GM18909 (cell line): ENCODE measurements at regions not wholly inside any gene's neighbourhood (a gene's known extent, or its start where the extent isn't known, plus 50 kb on each side); places are given as distances from the start of the nearest gene placed in this dataset.

Experiments used
- ATAC-seq: cut with Tn5 transposase; IDR thresholded peaks from one replicate; pipeline ENCODE4 v1.9.1; 2021; ENCODE audit warnings: mild to moderate bottlenecking; ENCODE audit not compliant: unreplicated experiment, poor library complexity

DNA sequence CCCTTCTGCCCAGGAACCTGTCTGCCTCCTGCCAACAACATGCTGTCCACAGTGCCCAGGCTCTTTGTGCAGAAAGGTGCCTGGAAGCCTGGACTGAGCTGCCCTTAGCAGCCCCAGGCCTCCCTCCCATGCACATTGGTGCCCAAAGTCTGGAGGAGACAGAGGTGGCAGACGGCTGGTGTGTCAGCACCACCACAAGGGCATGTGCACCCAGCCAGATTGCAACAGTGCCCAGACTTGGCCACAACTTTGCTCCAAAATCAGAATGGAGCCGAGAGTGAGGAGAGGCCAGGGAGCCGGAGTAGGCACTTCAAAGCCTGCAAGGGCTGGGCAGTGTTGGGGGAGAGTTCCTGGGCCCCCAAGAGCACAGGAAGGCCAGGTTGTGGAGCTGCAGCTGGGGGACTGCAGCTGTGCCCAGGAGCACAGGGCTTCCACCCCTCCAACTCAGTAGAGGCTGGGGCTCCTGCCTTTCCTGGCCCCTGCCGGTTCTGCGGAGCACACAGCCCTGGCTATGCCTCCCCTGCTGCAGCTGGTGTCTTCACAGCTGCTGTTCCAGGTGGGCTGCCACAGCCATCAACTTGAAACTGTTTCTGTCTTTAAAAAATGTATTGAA lies 1255.8 kb downstream of the SLITRK5 start:
- ATAC-seq = no peak

GRCh38 chr13:88932950-88933349 lies 1261.8 kb downstream of the SLITRK5 start:
- no peak for ATAC-seq

DNA sequence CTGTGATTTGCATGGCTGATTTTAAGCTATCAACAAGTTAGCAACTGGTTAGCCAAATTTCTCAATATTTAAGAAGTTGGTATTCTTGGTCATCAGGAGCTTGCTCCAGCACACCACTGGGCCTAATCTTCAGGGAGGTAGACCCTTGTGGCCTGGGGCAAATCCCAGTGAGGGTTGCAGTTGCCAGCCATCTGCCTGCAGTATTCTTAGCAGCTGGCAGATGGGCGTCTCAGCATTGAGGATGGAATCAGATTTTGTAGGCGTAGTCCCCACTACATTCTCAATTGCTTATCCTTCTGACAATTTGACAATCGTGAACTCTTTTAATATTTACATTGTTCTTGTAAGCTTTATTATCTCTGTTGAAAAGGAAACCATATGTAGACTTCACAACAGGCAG lies 1266.2 kb downstream of the SLITRK5 start:
- ATAC-seq = no peak

GRCh38 chr13:88945793-88946192 lies 1274.6 kb downstream of the SLITRK5 start:
- ATAC-seq = no peak

- ATAC-seq = no peak
Measured at GRCh38 chr13:88948501-88948900, 1277.3 kb downstream of the SLITRK5 start.

- ATAC-seq = no peak
Measured at GRCh38 chr13:88958821-88959220, 1287.7 kb downstream of the SLITRK5 start.

- ATAC-seq = no peak
Measured at GRCh38 chr13:88976466-88976865, 1305.3 kb downstream of the SLITRK5 start.

DNA sequence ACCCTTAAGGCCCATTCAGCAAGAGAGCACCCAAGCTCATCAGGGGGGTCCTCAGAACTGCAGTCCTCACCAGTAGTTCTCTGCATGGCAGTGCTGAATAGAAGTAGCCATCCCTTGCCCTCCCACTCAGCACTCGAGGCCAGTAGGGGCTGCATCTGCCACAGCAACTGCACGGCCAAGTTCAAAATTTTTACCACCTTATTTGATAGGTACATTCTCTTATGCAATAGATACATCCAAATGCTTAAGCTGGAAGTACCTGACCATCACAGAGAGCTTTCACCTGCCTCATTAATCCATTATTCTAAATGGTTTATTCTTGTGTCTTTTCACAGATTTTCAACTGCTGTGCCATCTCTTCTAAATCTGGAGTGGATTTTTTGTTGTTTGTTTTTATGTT lies 1307.4 kb downstream of the SLITRK5 start:
- ATAC-seq = no peak

DNA sequence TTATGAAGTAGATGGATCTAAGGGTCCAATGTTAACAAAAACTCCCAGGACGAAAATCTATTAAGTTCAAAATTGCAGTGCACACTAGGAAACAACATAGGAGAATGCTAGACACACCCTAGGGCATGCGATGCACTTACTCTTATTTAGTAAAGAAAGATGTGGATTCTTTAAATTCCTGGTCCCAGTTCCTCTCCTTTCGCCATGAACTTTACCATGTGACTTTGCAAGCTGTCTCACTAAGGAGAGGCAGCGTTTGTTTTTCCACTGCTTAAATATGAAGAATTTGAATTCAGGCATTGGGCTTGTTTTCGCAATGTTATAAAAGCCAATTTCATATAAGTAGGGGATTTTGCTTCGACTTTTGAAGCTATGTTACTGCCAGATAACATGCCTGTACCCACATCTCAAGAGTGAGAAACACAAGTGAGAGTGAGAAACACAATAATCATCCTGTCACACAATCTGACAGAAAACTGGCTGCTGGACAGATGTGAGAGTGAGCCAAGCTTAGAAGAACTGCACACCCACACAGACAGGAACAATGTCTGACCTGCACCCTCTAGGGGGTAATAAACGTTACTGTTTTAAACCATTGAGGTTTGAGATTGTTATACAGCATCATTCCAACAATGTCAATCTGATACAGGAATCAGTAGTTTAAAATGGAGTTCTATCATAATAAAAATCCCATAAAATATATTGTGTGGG lies 1308.4 kb downstream of the SLITRK5 start:
- ATAC-seq = no peak

DNA sequence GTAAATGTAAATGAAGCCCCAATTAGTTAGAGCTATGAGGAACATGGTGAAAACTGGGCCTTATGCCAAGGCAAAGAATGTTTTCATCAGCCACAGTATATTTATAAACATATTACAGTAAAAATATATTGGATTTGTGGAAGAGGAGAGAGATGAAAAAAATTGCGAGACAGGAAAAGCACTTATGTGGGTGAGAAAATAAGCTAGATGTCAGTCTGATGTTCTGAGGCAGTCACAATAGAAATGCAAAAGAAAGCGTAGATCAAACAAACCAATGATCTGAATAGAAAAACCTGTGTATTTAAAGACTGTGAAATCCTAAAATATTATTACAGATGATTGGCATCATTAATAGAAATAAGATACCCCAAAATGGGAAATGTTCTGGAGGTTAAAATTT lies 1332.5 kb downstream of the SLITRK5 start:
- ATAC-seq = no peak

DNA sequence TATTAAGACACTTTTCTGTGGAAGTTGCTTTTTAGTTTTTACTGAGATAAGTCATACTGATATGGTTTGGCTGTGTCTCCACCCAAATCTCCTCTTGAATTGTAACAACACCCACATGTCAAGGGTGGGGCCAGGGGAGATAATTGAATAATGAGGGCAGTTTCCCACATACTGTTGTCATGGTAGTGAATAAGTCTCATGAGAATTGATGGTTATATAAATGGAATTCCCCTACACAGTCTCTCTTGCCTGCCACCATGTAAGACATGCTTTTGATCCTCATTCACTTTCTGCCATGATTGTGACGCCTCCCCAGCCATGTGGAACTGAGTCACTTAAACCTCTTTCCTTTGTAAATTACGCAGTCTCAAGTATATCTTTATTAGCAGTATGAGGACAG lies 1340.4 kb downstream of the SLITRK5 start:
- ATAC-seq = no peak

DNA sequence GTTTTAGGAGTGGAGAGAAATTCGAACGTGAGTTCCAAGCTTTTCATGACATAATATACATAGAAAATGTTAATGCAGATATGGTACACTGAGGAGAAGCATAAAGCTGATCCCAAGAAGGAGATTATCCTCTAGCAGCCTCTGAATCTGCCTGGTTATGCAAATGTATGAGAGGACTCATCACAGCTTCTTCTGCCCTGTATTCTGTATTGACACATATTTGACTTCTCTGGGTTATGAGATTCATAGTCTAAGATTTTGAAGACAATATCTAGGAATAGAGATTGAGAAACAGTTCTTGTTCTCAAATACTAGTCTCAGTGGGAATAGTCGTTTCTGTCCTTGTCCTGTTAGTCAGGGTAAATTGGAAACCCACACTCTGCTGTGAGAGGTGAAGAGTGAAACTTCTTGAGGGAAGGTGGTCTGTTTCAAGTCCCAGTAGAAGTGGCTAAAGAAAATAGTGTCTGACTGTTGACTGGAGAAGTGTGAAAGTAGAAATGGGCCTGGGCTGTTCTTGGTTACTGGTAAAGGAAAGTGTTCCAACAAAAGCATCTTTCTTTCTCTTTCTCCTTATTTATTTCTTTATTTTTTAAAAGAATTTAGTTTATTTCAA lies 1356.6 kb downstream of the SLITRK5 start:
- no peak for ATAC-seq

DNA sequence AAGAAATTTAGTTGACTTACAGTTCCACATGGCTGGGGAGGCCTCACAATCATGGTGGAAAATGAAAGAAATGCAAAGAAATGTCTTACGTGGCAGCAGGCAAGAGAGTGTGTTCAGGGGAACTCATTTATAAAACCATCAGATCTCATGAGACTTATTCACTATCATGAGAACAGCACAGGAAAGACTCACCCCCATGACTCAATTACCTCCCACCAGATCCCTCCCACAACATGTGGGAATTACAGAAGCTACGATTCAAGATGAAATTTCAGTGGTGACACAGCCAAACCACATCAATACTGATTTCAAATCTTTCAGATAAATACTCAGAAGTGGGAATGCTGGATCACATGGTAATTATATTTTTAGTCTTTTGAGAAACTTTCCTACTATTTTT lies 1357.9 kb downstream of the SLITRK5 start:
- ATAC-seq = no peak

- ATAC-seq = no peak
Measured at GRCh38 chr13:89034015-89034414, 1362.8 kb downstream of the SLITRK5 start.

GRCh38 chr13:89052699-89053098 lies 1381.5 kb downstream of the SLITRK5 start:
- ATAC-seq = no peak

DNA sequence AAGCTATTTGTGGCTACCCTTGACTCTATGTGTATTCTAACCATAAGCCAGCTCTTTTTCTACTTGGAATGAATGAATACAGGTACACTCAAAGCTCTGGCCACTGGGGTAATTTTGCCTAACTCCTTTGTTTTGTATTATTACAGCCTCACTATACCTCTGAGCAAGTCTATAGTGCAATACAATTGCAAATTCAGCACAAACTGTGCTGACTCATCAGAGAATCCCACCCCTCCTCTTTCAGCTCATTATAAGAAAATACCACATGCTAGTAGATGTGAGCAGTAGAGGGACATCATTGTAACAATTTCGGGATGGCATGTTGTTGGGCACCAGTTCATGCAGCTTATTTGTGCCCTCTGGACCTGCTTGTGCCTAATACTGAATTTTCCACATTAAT lies 1382.2 kb downstream of the SLITRK5 start:
- ATAC-seq = no peak

GRCh38 chr13:89057274-89057673 lies 1386.1 kb downstream of the SLITRK5 start:
- ATAC-seq = no peak

GRCh38 chr13:89057862-89058261 lies 1386.7 kb downstream of the SLITRK5 start:
- ATAC-seq = no peak

GRCh38 chr13:89061821-89062220 lies 1390.7 kb downstream of the SLITRK5 start:
- ATAC-seq = no peak

DNA sequence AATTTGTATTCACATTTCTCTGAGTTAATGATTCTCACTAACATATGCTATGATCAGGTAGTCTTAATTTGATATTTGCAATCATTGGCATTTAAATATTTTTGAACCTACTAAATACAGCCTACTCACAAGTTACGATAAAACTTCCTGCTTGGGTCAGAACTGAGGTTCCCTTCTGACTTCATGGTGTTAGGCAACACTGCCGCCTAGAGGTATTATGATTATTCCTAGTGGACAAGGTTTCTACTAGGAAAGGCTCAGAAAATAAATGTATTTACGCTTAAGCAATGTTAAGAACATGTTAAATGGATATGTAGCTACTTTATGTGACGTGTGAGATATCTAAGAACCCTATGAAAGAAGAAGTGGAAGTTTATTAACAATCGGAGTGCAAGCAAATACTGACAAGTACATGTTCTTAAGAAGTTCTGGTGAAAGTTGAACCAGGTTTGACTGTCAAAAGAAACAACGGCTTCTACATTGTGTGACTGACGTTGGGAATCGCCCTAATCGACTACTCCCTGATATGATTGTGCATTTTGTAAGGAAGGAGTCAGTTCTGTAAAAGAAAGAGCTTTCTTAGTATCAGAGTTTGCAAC lies 1395.8 kb downstream of the SLITRK5 start:
- ATAC-seq = no peak

GRCh38 chr13:89072979-89073378 lies 1401.8 kb downstream of the SLITRK5 start:
- ATAC-seq = no peak
